GDM1 (cell line): ENCODE measurements at regions not wholly inside any gene's neighbourhood (a gene's known extent, or its start where the extent isn't known, plus 50 kb on each side); places are given as distances from the start of the nearest gene placed in this dataset.

Source experiments
- DNase-seq: peaks from one replicate; lab custom pipeline; 2025; lab: John Stamatoyannopoulos, UW

GRCh38 chr1:94592571-94592920 is 51.0 kb upstream of the F3 start:
- no peak for DNase-seq

- DNase-seq = no peak
Observed at GRCh38 chr1:94591823-94592570, 50.4 kb upstream of the F3 start.
